Upper lobe of right lung (tissue), 1 donor: ENCODE measurements at regions not wholly inside any gene's neighbourhood (a gene's known extent, or its start where the extent isn't known, plus 50 kb on each side); places are given as distances from the start of the nearest gene placed in this dataset.

ENCODE experiments used
- ATAC-seq: fragments of 200-7000 bp; cut with Tn5 transposase; one replicate; pipeline ENCODE4 v1.9.1; 2020; ENCODE audit warnings: mild to moderate bottlenecking, moderate library complexity
- DNase-seq: peaks from one replicate; pipeline ENCODE4 v3.0.0-alpha.2; 2020
- H3K27ac ChIP-seq: fragments of 200-600 bp; one replicate; pipeline ENCODE4 v1.8.0; 2022
- H3K27me3 ChIP-seq: fragments of 200-600 bp; one replicate; pipeline ENCODE4 v1.8.0; 2022; ENCODE audit warnings: mild to moderate bottlenecking
- H3K36me3 ChIP-seq: fragments of 200-600 bp; one replicate; pipeline ENCODE4 v1.8.0; 2022
- H3K4me1 ChIP-seq: fragments of 200-600 bp; one replicate; pipeline ENCODE4 v1.8.0; 2022
- H3K4me3 ChIP-seq: fragments of 200-600 bp; one replicate; pipeline ENCODE4 v1.8.0; 2022; ENCODE audit warnings: mild to moderate bottlenecking
- H3K9me3 ChIP-seq: fragments of 200-600 bp; one replicate; pipeline ENCODE4 v1.8.0; 2022
- intact Hi-C: fragments of 100-400 bp; cut with DNase I; formaldehyde crosslinking; loops from one replicate; pipeline ENCODE4 v1.11.0; 2022
- TF ChIP-seq, protein P1 (sequence below): fragments of 200-600 bp; IDR thresholded peaks from one replicate; pipeline ENCODE4 v1.8.0; 2022; ENCODE audit warnings: antibody characterized with exemption
- donor health status: DM: no; HTN: yes; CAD: no; lungs with severe emphysema.

DNA sequence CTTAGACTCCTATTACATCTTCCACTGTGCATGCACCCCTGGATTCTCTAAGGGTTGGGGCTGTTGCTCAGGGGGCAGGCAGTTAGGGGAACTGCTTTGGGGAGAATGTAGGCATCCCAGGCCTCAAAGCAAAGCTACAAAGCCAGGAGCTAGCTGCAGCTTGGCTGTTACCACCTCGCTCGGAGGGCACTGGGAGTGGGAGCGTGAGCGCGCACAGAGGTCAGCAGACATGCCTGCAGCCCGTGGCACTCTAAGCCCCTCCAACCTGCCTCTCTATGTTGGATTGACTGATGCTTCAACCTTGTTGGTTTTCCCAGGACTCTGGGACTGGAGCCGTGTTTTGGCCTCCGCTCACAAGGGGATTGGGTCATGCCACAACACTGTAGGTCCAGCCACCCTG lies 69.8 kb downstream of the CPN2 start:
- no peak for ATAC-seq

GRCh38 chr3:194281766-194282165 lies 69.4 kb downstream of the CPN2 start:
- TF ChIP-seq, protein P1, sequence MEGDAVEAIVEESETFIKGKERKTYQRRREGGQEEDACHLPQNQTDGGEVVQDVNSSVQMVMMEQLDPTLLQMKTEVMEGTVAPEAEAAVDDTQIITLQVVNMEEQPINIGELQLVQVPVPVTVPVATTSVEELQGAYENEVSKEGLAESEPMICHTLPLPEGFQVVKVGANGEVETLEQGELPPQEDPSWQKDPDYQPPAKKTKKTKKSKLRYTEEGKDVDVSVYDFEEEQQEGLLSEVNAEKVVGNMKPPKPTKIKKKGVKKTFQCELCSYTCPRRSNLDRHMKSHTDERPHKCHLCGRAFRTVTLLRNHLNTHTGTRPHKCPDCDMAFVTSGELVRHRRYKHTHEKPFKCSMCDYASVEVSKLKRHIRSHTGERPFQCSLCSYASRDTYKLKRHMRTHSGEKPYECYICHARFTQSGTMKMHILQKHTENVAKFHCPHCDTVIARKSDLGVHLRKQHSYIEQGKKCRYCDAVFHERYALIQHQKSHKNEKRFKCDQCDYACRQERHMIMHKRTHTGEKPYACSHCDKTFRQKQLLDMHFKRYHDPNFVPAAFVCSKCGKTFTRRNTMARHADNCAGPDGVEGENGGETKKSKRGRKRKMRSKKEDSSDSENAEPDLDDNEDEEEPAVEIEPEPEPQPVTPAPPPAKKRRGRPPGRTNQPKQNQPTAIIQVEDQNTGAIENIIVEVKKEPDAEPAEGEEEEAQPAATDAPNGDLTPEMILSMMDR: no peak
- Histone ChIP-seq H3K36me3 (no peaks in the 10 kb centered on the region), H3K4me1 (peaks cover 29% of the 10 kb centered on the region), H3K27me3 (no peaks in the 10 kb centered on the region), H3K27ac (no peak overlapping the region), H3K4me3 (no peak overlapping the region), H3K9me3 (no peaks in the 10 kb centered on the region)
- ATAC-seq (no peak), DNase-seq (peak; percentile 28)
- intact Hi-C loops: no loop called here

More for the DNA sequence above, 69.8 kb downstream of the CPN2 start:
- intact Hi-C loops: no loop called here
- peak; percentile 56 for DNase-seq
- H3K4me1 ChIP-seq: peaks cover 32% of the 10 kb centered on the region
- H3K27me3 ChIP-seq: no peaks in the 10 kb centered on the region
- H3K36me3 ChIP-seq: no peaks in the 10 kb centered on the region
- H3K9me3 ChIP-seq: no peaks in the 10 kb centered on the region
- H3K27ac ChIP-seq: no peak overlapping the region
- no peak overlapping the region for H3K4me3 ChIP-seq
- TF ChIP-seq, protein P1: no peak

- peaks cover 21% of the 10 kb centered on the region for H3K4me1 ChIP-seq
- intact Hi-C loops: no loop called here
- H3K27ac ChIP-seq: peak overlapping the region; percentile 55
- peak; percentile 58 for DNase-seq
- peak; percentile 16 for ATAC-seq
- TF ChIP-seq, protein P1: no peak
- no peaks in the 10 kb centered on the region for H3K27me3 ChIP-seq
- no peak overlapping the region for H3K4me3 ChIP-seq
- H3K9me3 ChIP-seq: no peaks in the 10 kb centered on the region
- no peaks in the 10 kb centered on the region for H3K36me3 ChIP-seq
Measured at GRCh38 chr3:194282436-194283122, 68.5 kb downstream of the CPN2 start.

- H3K36me3 ChIP-seq: no peaks in the 10 kb centered on the region
- H3K9me3 ChIP-seq: no peaks in the 10 kb centered on the region
- no peak overlapping the region for H3K4me3 ChIP-seq
- ATAC-seq: peak; percentile 69
- DNase-seq: peak; percentile 59
- intact Hi-C loops: no loop called here
- no peaks in the 10 kb centered on the region for H3K27me3 ChIP-seq
- H3K27ac ChIP-seq: peak overlapping the region; percentile 40
- H3K4me1 ChIP-seq: peaks cover 13% of the 10 kb centered on the region
- TF ChIP-seq, protein P1: no peak
Measured at GRCh38 chr3:194283221-194284006, 67.7 kb downstream of the CPN2 start.

- Histone ChIP-seq H3K4me3 (no peak overlapping the region), H3K4me1 (peaks cover 8% of the 10 kb centered on the region), H3K27ac (no peak overlapping the region), H3K27me3 (no peaks in the 10 kb centered on the region), H3K9me3 (no peaks in the 10 kb centered on the region), H3K36me3 (no peaks in the 10 kb centered on the region)
- intact Hi-C loops: no loop called here
- TF ChIP-seq, protein P1: no peak
- DNase-seq (peak; percentile 31), ATAC-seq (no peak)
Measured at GRCh38 chr3:194284351-194284750, 66.8 kb downstream of the CPN2 start.
